ACC112 (cell line): ENCODE measurements at regions not wholly inside any gene's neighbourhood (a gene's known extent, or its start where the extent isn't known, plus 50 kb on each side); places are given as distances from the start of the nearest gene placed in this dataset.
"Not testable (repeated sequence)": the region's sequence is repeated elsewhere in the genome, so short reads cannot be mapped to it uniquely, and the experiment has no call there.

Source experiments
- H2AFZ ChIP-seq: fragments of 200-600 bp; sonication (generic); one replicate; pipeline ENCODE4 v1.6.0; 2017; ENCODE audit warnings: antibody characterized with exemption, low read length; ENCODE audit not compliant: unreplicated experiment
- H3K27ac ChIP-seq: fragments of 200-600 bp; sonication (generic); 2 replicates; pipeline ENCODE4 v1.5.1; 2014; ENCODE audit warnings: low read depth, mild to moderate bottlenecking, antibody characterized with exemption, low read length, moderate library complexity
- H3K27me3 ChIP-seq: fragments of 200-600 bp; sonication (generic); 2 replicates; pipeline ENCODE4 v1.6.1; 2014; ENCODE audit warnings: mild to moderate bottlenecking, antibody characterized with exemption, low read length, moderate library complexity, mixed read lengths; ENCODE audit not compliant: insufficient read depth
- H3K36me3 ChIP-seq: fragments of 200-600 bp; sonication (generic); 2 replicates; pipeline ENCODE4 v1.6.1; 2016; ENCODE audit warnings: mild to moderate bottlenecking, antibody characterized with exemption, low read length, moderate library complexity, mixed read lengths; ENCODE audit not compliant: insufficient read depth
- H3K4me1 ChIP-seq: fragments of 200-600 bp; sonication (generic); one replicate; pipeline ENCODE4 v1.6.1; 2016; ENCODE audit warnings: low read length, mixed read lengths; ENCODE audit not compliant: insufficient read depth, unreplicated experiment, control insufficient read depth
- H3K4me3 ChIP-seq: fragments of 200-600 bp; sonication (generic); 2 replicates; pipeline ENCODE4 v1.5.1; 2014; ENCODE audit warnings: mild to moderate bottlenecking, low read depth, low read length
- H3K79me2 ChIP-seq: fragments of 200-600 bp; sonication (generic); one replicate; pipeline ENCODE4 v1.6.0; 2016; ENCODE audit warnings: low read length; ENCODE audit not compliant: control insufficient read depth, unreplicated experiment, insufficient read depth

DNA sequence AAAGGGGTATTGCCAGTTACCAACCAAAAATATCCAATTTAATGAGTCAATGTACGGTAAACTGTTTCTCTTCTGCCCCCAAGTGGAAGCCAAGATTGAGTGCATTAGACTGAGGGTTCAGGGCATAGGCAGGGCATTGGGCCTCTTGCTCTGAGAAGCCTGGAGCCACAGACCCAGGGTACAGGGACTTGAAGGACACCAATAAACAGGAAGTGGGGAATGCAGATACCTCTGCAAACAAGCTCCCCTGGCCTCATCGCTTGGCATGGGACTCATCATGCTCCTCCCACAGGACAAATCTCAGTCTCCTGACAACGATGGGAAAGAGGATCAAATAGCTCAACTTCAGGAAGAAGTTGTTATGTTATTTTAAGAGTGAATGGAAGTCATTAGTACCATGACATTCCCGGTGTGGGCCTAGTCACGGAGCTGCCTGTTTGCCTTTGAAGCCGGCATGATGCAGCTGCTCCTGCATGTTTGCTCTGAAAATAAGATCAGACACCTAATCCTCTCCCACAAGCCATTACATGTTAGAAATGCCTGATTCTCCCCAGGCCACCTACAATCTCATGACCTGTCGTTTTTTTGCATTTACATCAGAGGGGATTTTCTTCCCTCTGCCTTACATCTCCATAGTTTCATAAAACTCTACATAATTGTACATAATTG is 224.2 kb downstream of the RCHY1 start:
- no peaks in the 10 kb centered on the region for H3K4me1 ChIP-seq
- no peak overlapping the region for H3K27ac ChIP-seq
- H3K36me3 ChIP-seq, result no peaks in the 10 kb centered on the region
- no peak overlapping the region for H3K4me3 ChIP-seq
- no peaks in the 10 kb centered on the region for H3K79me2 ChIP-seq
- H3K27me3 ChIP-seq, result no peaks in the 10 kb centered on the region; the same call in 1 of the 2 replicates
- H2AFZ ChIP-seq, result no peak overlapping the region

DNA sequence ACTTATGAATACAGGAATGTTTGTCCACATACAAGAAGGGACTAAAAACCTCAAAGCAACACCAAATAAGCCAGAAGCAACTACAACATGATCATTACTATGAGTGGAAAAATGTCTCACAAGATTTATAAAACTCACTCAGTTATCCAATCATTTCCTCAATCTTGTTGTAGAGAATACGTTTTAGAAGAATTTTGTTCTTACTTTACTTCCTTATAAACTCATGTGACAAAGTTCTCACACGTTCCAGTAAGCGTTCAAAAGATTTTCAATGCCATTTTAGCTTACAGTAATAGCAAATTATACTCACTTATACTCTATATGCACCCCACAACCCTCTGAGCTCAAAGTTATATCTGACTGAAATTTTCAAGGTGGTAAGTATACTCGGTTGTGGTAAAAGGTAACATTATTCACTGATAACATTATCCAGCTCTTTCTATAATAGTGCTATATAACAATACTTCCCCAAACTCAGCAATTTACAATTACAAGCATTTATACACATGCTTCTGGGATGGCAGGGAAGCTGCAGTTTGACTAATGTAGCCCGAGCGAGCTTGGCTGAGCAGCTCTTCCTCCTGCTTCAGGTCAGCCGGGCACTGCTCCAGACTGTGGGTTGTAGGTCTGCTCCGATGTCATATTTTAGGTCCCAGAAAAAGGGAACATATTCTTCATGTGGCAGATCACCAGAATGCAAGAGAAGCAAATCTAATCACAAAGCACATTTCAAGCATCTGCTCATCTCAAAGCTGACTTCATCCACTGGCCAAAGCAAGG is 226.3 kb downstream of the RCHY1 start:
- no peak overlapping the region for H3K4me3 ChIP-seq

DNA sequence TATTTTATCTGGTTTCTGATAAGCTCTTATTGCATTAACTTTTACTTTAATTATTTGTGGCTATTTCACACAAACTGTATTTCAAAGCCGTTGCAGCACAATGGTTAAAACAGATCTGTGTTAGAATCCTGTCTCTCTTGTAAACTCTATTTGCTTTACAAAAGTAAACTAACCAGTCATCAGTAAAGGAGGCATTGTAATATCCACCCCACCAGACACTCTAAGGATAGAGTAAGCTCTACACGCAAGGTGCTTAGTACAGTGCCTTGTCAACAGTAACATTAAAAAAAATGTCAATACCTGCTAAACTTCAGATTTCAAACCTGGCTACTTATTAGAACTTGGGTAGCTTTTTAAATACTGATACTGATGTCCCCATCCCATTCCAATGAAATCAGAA is 228.4 kb downstream of the RCHY1 start:
- H2AFZ ChIP-seq, result no peak overlapping the region
- no peaks in the 10 kb centered on the region for H3K79me2 ChIP-seq
- H3K36me3 ChIP-seq, result no peaks in the 10 kb centered on the region
- H3K27ac ChIP-seq, result no peak overlapping the region
- no peak overlapping the region for H3K4me3 ChIP-seq
- H3K27me3 ChIP-seq, result no peaks in the 10 kb centered on the region; the same call in 1 of the 2 replicates
- H3K4me1 ChIP-seq, result no peaks in the 10 kb centered on the region

More for the DNA sequence above, 226.3 kb downstream of the RCHY1 start:
- no peak overlapping the region for H2AFZ ChIP-seq
- H3K79me2 ChIP-seq, result no peaks in the 10 kb centered on the region
- no peak overlapping the region for H3K27ac ChIP-seq
- H3K4me1 ChIP-seq, result no peaks in the 10 kb centered on the region
- no peaks in the 10 kb centered on the region; the same call in 1 of the 2 replicates for H3K27me3 ChIP-seq
- no peaks in the 10 kb centered on the region for H3K36me3 ChIP-seq

DNA sequence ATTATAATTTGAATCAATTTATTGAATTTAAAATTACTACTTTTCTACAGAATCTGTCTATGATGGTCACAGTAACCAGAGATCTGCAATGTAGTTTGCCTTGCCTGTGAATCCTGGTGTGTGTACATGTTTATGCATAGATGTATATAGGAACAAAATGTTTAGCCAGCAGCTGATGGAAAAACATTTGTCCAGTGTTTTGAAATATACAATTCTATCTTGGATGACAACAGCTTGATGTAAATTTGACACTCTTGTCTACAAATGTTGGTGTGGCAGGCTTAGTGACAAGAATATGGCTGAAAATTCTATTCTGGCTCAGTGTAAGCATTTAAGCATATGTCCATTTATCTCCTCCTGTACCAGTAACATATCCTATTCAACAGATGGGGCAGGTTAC is 229.4 kb downstream of the RCHY1 start:
- Histone ChIP-seq H3K79me2 (no peaks in the 10 kb centered on the region), H3K36me3 (no peaks in the 10 kb centered on the region), H2AFZ (no peak overlapping the region), H3K4me3 (no peak overlapping the region), H3K27me3 (no peaks in the 10 kb centered on the region; the same call in 1 of the 2 replicates), H3K27ac (no peak overlapping the region), H3K4me1 (no peaks in the 10 kb centered on the region)

DNA sequence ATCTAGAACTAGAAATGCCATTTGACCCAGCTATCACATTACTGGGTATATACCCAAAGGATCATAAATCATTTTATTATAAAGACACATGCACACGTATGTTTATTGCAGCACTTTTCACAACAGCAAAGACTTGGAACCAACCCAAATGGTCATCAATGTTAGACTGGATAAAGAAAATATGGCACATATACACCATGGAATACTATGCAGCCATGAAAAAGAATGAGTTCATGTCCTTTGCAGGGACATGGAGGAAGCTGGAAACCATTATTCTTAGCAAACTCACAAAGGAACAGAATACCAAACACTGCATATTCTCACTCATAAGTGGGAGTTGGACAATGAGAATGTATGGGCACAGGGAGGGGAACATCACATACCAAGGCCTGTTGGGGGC is 233.7 kb downstream of the RCHY1 start:
- not testable (repeated sequence) for H3K4me1 ChIP-seq, H3K4me3 ChIP-seq, H2AFZ ChIP-seq, H3K27ac ChIP-seq, H3K27me3 ChIP-seq, H3K79me2 ChIP-seq, H3K36me3 ChIP-seq

DNA sequence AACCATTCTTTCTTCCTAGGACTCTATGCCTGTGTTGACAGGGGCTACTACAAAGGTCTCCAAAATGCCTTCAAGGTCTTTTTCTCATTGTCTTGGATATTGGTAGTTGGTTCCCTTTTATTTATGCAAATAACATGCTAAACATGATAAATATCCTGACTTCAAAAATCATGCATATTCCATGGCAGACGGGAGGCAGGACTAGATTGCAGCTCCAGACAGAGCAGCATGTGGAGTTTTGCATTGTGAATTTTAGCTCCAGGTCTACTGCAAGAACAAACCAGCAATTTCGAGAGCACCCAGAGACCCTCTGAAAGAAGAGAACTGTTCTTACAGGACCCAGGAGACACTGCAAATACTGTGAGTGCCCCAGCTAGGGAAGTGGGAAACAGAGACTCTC is 254.9 kb downstream of the RCHY1 start:
- no peaks in the 10 kb centered on the region for H3K4me1 ChIP-seq
- H2AFZ ChIP-seq, result no peak overlapping the region
- no peaks in the 10 kb centered on the region for H3K36me3 ChIP-seq
- H3K79me2 ChIP-seq, result no peaks in the 10 kb centered on the region
- H3K27ac ChIP-seq, result no peak overlapping the region
- no peak overlapping the region for H3K4me3 ChIP-seq
- no peaks in the 10 kb centered on the region; the same call in 1 of the 2 replicates for H3K27me3 ChIP-seq

DNA sequence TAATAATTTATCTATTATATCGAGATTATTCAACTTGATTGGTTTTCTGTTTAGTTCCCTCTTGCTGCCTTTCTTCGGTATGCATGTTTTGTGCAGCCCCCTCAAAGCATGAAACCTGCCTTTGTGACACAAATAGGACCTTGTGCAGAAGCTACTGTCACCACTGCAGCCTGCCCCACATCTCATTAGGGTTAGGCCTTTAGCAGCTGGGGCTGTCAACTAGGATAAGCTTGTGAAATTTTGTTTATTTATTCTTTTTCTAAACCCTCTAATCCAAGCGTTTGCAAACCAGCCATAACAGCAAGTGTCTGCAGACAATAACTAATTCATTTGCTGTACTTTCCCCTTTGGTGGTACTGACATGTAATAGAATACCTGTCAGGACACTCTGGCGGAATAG is 258.9 kb downstream of the RCHY1 start:
- no peaks in the 10 kb centered on the region for H3K36me3 ChIP-seq
- H3K4me3 ChIP-seq, result no peak overlapping the region
- H3K27ac ChIP-seq, result no peak overlapping the region
- H2AFZ ChIP-seq, result no peak overlapping the region
- 0 out of 2 replicates have a peak, but pooled peaks cover 9% of the 10 kb centered on the region for H3K27me3 ChIP-seq
- no peaks in the 10 kb centered on the region for H3K79me2 ChIP-seq
- H3K4me1 ChIP-seq, result no peaks in the 10 kb centered on the region

DNA sequence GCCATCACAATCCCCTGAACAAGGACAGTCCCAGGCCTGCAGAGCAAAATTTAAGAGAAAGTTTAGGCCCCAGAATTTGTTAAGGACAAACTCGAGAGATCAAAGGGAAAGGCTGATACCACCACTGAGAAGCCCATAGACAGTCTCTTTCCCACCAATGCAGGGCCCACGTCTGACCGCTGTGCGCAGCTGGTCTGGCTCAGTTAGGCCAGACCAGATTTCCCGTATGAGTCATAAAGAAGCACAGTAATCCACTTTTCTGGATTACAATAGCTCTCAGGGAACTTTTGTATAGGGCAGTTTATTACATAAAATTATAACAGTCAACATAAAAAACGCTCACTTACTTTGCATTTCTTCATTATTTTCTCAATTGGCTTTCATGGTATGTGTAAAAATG is 259.5 kb downstream of the RCHY1 start:
- Histone ChIP-seq H3K36me3 (no peaks in the 10 kb centered on the region), H3K27ac (no peak overlapping the region), H3K79me2 (no peaks in the 10 kb centered on the region), H3K27me3 (0 out of 2 replicates have a peak, but pooled peaks cover 9% of the 10 kb centered on the region), H2AFZ (no peak overlapping the region), H3K4me1 (no peaks in the 10 kb centered on the region), H3K4me3 (no peak overlapping the region)

DNA sequence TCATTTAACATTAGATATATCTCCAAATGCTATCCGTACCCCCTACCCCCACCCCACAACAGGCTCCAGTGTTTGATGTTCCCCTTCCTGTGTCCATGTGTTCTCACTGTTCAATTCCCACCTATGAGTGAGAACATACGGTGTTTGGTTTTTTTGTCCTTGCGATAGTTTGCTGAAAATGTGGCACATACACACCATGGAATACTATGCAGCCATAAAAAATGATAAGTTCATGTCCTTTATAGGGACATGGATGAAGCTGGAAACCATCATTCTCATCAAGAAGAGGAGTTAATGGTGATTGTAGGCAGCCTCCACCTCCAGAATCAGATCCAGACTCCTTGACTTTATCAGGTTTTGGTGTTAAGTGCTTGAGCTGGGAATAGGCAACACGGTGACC is 261.1 kb downstream of the RCHY1 start:
- H3K79me2 ChIP-seq, H3K4me3 ChIP-seq, H3K27ac ChIP-seq, H3K36me3 ChIP-seq, H3K27me3 ChIP-seq, H2AFZ ChIP-seq, H3K4me1 ChIP-seq: not testable (repeated sequence)

DNA sequence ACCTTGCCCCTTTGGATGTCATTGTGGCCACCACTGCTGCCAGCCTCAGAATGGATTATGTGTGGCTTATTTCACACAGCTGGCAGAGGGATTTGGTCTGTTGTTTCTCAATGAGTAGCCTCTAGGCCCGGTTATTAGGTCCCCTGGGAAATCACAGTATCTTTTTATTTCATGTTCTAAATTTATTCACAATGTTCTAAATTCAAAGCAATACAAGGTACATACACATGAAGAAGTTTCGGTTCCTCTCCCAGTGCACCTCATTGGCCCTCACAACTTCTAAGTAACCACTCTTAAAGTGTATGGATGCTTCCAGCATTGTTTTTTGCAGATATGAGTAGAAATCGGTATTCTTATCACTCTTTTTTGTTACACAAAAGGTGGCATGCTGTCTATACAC is 262.7 kb downstream of the RCHY1 start:
- H2AFZ ChIP-seq, result no peak overlapping the region
- H3K4me1 ChIP-seq, result no peaks in the 10 kb centered on the region
- 0 out of 2 replicates have a peak, but pooled peaks cover 9% of the 10 kb centered on the region for H3K27me3 ChIP-seq
- H3K4me3 ChIP-seq, result no peak overlapping the region
- H3K27ac ChIP-seq, result no peak overlapping the region
- no peaks in the 10 kb centered on the region for H3K36me3 ChIP-seq
- H3K79me2 ChIP-seq, result no peaks in the 10 kb centered on the region

DNA sequence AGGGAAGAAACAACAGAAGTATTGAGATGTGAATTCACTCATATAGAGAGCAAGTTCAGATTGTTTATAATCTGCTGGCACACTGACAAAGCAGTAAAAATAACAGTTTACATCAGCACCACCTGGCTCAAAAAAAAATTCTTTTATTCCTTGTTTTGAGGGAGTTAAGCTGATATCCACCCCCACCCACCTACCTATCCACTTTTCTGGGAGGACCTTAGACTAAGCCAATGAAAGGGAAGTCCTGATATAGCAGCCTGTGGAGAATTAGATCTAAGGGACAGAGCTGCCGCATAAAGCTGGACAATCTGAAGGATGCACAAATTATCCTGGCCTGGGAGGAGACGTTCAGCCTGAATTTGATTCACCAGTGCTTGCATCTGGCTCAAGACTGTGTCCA is 264.5 kb downstream of the RCHY1 start:
- H3K4me1 ChIP-seq, result no peaks in the 10 kb centered on the region
- H3K4me3 ChIP-seq, result no peak overlapping the region
- H3K36me3 ChIP-seq, result no peaks in the 10 kb centered on the region
- no peak overlapping the region for H3K27ac ChIP-seq
- H3K27me3 ChIP-seq, result 0 out of 2 replicates have a peak, but pooled peaks cover 9% of the 10 kb centered on the region
- no peaks in the 10 kb centered on the region for H3K79me2 ChIP-seq
- H2AFZ ChIP-seq, result no peak overlapping the region
